Stimulated activated CD8-positive, alpha-beta memory T cell treated with anti-CD3 and anti-CD28 coated beads, Interleukin-12 subunit alpha, Interleukin-12 subunit beta, amount 100 ng/mL, for 24 hours (primary cell): ENCODE measurements at regions not wholly inside any gene's neighbourhood (a gene's known extent, or its start where the extent isn't known, plus 50 kb on each side); places are given as distances from the start of the nearest gene placed in this dataset.

Experiments used
- DNase-seq: peaks from one replicate; pipeline ENCODE4 v3.0.0-alpha.2; 2020; ENCODE audit errors: extremely low read depth

GRCh38 chr10:104576611-104577010 lies 64.5 kb upstream of the SORCS3 start:
- DNase-seq: no peak

- no peak for DNase-seq
These were observed 63.9 kb upstream of the SORCS3 start for GRCh38 chr10:104577163-104577562.

GRCh38 chr10:104577861-104578521 lies 63.1 kb upstream of the SORCS3 start:
- DNase-seq: no peak

- no peak for DNase-seq
These were observed 62.4 kb upstream of the SORCS3 start for GRCh38 chr10:104578671-104579070.

GRCh38 chr10:104579136-104579535 lies 62.0 kb upstream of the SORCS3 start:
- no peak for DNase-seq

- DNase-seq: no peak
These were observed 60.8 kb upstream of the SORCS3 start for GRCh38 chr10:104580321-104580720.

- DNase-seq: peak; percentile 7
These were observed 60.1 kb upstream of the SORCS3 start for GRCh38 chr10:104580774-104581675.

GRCh38 chr10:104581884-104582601 lies 59.0 kb upstream of the SORCS3 start:
- no peak for DNase-seq

- DNase-seq: no peak
These were observed 58.5 kb upstream of the SORCS3 start for GRCh38 chr10:104582602-104582951.

- DNase-seq: no peak
These were observed 58.1 kb upstream of the SORCS3 start for GRCh38 chr10:104582966-104583365.

GRCh38 chr10:104584541-104584940 lies 56.5 kb upstream of the SORCS3 start:
- DNase-seq: no peak

- DNase-seq: no peak
These were observed 53.3 kb upstream of the SORCS3 start for GRCh38 chr10:104587751-104588150.

- DNase-seq: no peak
These were observed 51.7 kb upstream of the SORCS3 start for GRCh38 chr10:104589431-104589830.

GRCh38 chr10:104589871-104590270 lies 51.2 kb upstream of the SORCS3 start:
- no peak for DNase-seq
